CD14-positive monocyte (primary cell): ENCODE measurements at regions not wholly inside any gene's neighbourhood (a gene's known extent, or its start where the extent isn't known, plus 50 kb on each side); places are given as distances from the start of the nearest gene placed in this dataset.

Experiments used
- DNase-seq, 3 donors: peaks; one replicate each; pipeline ENCODE4 v3.0.0-alpha.2; 2011 to 2022
- H2AFZ ChIP-seq: 2 replicates; pipeline ENCODE4 v1.6.0; 2012; ENCODE audit warnings: mild to moderate bottlenecking, low read depth, low read length, inconsistent platforms; ENCODE audit not compliant: insufficient read depth, poor library complexity, severe bottlenecking
- H3K27ac ChIP-seq, 2 donors: 1 replicate in 1 of 2; 2 replicates in 1 of 2; pipeline ENCODE4 v1.5.1; 2012 to 2013; ENCODE audit warnings: low read length in 2 of 2, control low read depth in 1 of 2, inconsistent platforms in 1 of 2, low read depth in 1 of 2, mild to moderate bottlenecking in 1 of 2
- H3K27me3 ChIP-seq, 2 donors: one replicate each; pipeline versions ENCODE4 v1.6.0 to v1.6.1; 2011 to 2013; ENCODE audit warnings: low read length in 2 of 2; ENCODE audit not compliant: control insufficient read depth in 2 of 2, insufficient read depth in 2 of 2
- H3K36me3 ChIP-seq, 2 donors: replicated peaks in 1 of 2; 1 replicate in 1 of 2; 2 replicates in 1 of 2; pipeline versions ENCODE4 v1.5.1 to v1.6.1; 2012 to 2013; ENCODE audit warnings: low read length in 2 of 2, control low read depth in 1 of 2, inconsistent platforms in 1 of 2, mild to moderate bottlenecking in 1 of 2; ENCODE audit not compliant: insufficient read depth in 2 of 2, control insufficient read depth in 1 of 2
- H3K4me1 ChIP-seq, 2 donors: 1 replicate in 1 of 2; 2 replicates in 1 of 2; pipeline versions ENCODE4 v1.5.1 to v1.6.1; 2012 to 2013; ENCODE audit warnings: low read length in 2 of 2, control low read depth in 1 of 2, inconsistent platforms in 1 of 2, mild to moderate bottlenecking in 1 of 2, moderate library complexity in 1 of 2; ENCODE audit not compliant: insufficient read depth in 2 of 2, control insufficient read depth in 1 of 2
- H3K4me2 ChIP-seq: replicated peaks from 2 replicates; pipeline ENCODE3; 2012; ENCODE audit warnings: low read length, moderate library complexity, mild to moderate bottlenecking; ENCODE audit not compliant: poor library complexity, severe bottlenecking; ENCODE audit errors: extremely low read depth
- H3K4me3 ChIP-seq, 3 experiments: fragments of 200-600 bp in 1 of 3; sonication (generic) in 1 of 3; replicated peaks in 1 of 3; 1 replicate in 2 of 3; 2 replicates in 1 of 3; pipeline ENCODE4 v1.5.1; 2011 to 2013; ENCODE audit warnings: low read length in 3 of 3, mild to moderate bottlenecking in 3 of 3, control low read depth in 2 of 3, low read depth in 2 of 3, inconsistent platforms in 1 of 3, moderate library complexity in 1 of 3
- H3K79me2 ChIP-seq: 2 replicates; pipeline ENCODE4 v1.6.0; 2012; ENCODE audit warnings: mild to moderate bottlenecking, control low read depth, inconsistent platforms, low read length, moderate library complexity; ENCODE audit not compliant: insufficient read depth
- H3K9ac ChIP-seq: 2 replicates; pipeline ENCODE4 v1.6.0; 2017; ENCODE audit warnings: low read length, mild to moderate bottlenecking; ENCODE audit not compliant: insufficient read depth, poor library complexity, severe bottlenecking
- H3K9me3 ChIP-seq, 2 donors: replicated peaks in 1 of 2; 1 replicate in 1 of 2; 2 replicates in 1 of 2; pipeline versions ENCODE4 v1.5.1 to v1.6.1; 2012 to 2013; ENCODE audit warnings: low read length in 2 of 2, control low read depth in 1 of 2; ENCODE audit not compliant: control insufficient read depth in 1 of 2, insufficient read depth in 1 of 2
- H4K20me1 ChIP-seq: 2 replicates; pipeline ENCODE4 v1.6.0; 2012; ENCODE audit warnings: mild to moderate bottlenecking, low read length, control low read depth, moderate library complexity; ENCODE audit not compliant: insufficient read depth
- H3K27ac Mint-ChIP-seq, 7 donors: one replicate each; pipeline ENCODE4 v1.8.0; 2020; ENCODE audit warnings: mild to moderate bottlenecking in 7 of 7, mixed read lengths in 7 of 7, moderate library complexity in 6 of 7, inconsistent platforms in 2 of 7
- H3K27me3 Mint-ChIP-seq, 3 donors: one replicate each; pipeline ENCODE4 v1.8.0; 2021 to 2022; ENCODE audit warnings: low read depth in 3 of 3, mild to moderate bottlenecking in 3 of 3, mixed read lengths in 3 of 3, moderate library complexity in 3 of 3, inconsistent platforms in 1 of 3
- H3K36me3 Mint-ChIP-seq, 2 donors: one replicate each; pipeline ENCODE4 v1.8.0; 2020; ENCODE audit warnings: mixed read lengths in 2 of 2, inconsistent platforms in 1 of 2, mild to moderate bottlenecking in 1 of 2
- H3K4me1 Mint-ChIP-seq: one replicate; pipeline ENCODE4 v1.8.0; 2020; ENCODE audit warnings: mild to moderate bottlenecking, mixed read lengths
- H3K4me3 Mint-ChIP-seq, 2 donors: one replicate each; pipeline ENCODE4 v1.8.0; 2020; ENCODE audit warnings: mild to moderate bottlenecking in 2 of 2, mixed read lengths in 2 of 2, moderate library complexity in 1 of 2
- H3K9me3 Mint-ChIP-seq, 7 donors: one replicate each; pipeline ENCODE4 v1.8.0; 2020 to 2022; ENCODE audit warnings: mixed read lengths in 7 of 7, mild to moderate bottlenecking in 6 of 7, moderate library complexity in 6 of 7, inconsistent platforms in 2 of 7
- CTCF ChIP-seq: fragments of 200-600 bp; IDR thresholded peaks from one replicate; pipeline ENCODE4 v1.8.0; 2022; ENCODE audit warnings: antibody characterized with exemption, mild to moderate bottlenecking
- WGBS: methylation state at CpG from one replicate; pipeline ENCODE4 v1.1.5; 2013; ENCODE audit warnings: missing lambda C conversion rate; ENCODE audit not compliant: insufficient coverage; 5-methylcytosine and 5-hydroxymethylcytosine counted together
- intact Hi-C, 2 donors: fragments of 100-400 bp; cut with micrococcal nuclease; formaldehyde crosslinking; loops; one replicate each; pipeline versions ENCODE4 v1.15.0 to v1.15.1; 2023

GRCh38 chr2:18404708-18405107, 155.7 kb downstream of the RDH14 start:
- WGBS, result no CpG with 5 or more reads among the region's 5 CpGs
- no peak for DNase-seq
- no peaks in the 10 kb centered on the region for H3K27me3 ChIP-seq
- no peaks in the 10 kb centered on the region for H3K9me3 ChIP-seq
- no peaks in the 10 kb centered on the region for H4K20me1 ChIP-seq
- intact Hi-C loops, result no loop called here
- peaks cover 0 to 4% (median 0%) of the 10 kb centered on the region in 3 donors for H3K27me3 Mint-ChIP-seq
- H3K4me3 Mint-ChIP-seq, result no peak overlapping the region
- H3K27ac ChIP-seq, result no peak overlapping the region
- no peaks in the 10 kb centered on the region for H3K36me3 ChIP-seq
- no peak overlapping the region for H3K4me3 ChIP-seq
- H3K27ac Mint-ChIP-seq, result no peak overlapping the region
- no peak for TF ChIP-seq CTCF
- no peaks in the 10 kb centered on the region for H3K79me2 ChIP-seq
- H3K4me2 ChIP-seq, result no peak overlapping the region
- peaks cover 0 to 1% (median 0%) of the 10 kb centered on the region in 7 donors for H3K9me3 Mint-ChIP-seq
- no peaks in the 10 kb centered on the region for H3K4me1 ChIP-seq
- no peak overlapping the region for H3K9ac ChIP-seq
- no peaks in the 10 kb centered on the region for H3K4me1 Mint-ChIP-seq
- H3K36me3 Mint-ChIP-seq, result no peaks in the 10 kb centered on the region
- no peak overlapping the region for H2AFZ ChIP-seq

GRCh38 chr2:18403921-18404522, 156.4 kb downstream of the RDH14 start:
- Histone ChIP-seq H2AFZ (no peak overlapping the region), H3K27ac (no peak overlapping the region), H4K20me1 (no peaks in the 10 kb centered on the region), H3K9ac (no peak overlapping the region), H3K4me1 (no peaks in the 10 kb centered on the region), H3K9me3 (no peaks in the 10 kb centered on the region), H3K27me3 (no peaks in the 10 kb centered on the region), H3K79me2 (no peaks in the 10 kb centered on the region), H3K4me3 (no peak overlapping the region), H3K4me2 (no peak overlapping the region), H3K36me3 (no peaks in the 10 kb centered on the region)
- H3K36me3 Mint-ChIP-seq, result no peaks in the 10 kb centered on the region
- H3K27ac Mint-ChIP-seq, result no peak overlapping the region
- H3K4me1 Mint-ChIP-seq, result no peaks in the 10 kb centered on the region
- WGBS, result no CpG with 5 or more reads among the region's 4 CpGs
- no peak overlapping the region for H3K4me3 Mint-ChIP-seq
- no peak for TF ChIP-seq CTCF
- no peak for DNase-seq
- peaks cover 0 to 1% (median 0%) of the 10 kb centered on the region in 7 donors for H3K9me3 Mint-ChIP-seq
- intact Hi-C loops, result no loop called here
- peaks cover 0 to 4% (median 0%) of the 10 kb centered on the region in 3 donors for H3K27me3 Mint-ChIP-seq
